ENCODE measurements at regions not wholly inside any gene's neighbourhood (a gene's known extent, or its start where the extent isn't known, plus 50 kb on each side); places are given as distances from the start of the nearest gene placed in this dataset.

DNA sequence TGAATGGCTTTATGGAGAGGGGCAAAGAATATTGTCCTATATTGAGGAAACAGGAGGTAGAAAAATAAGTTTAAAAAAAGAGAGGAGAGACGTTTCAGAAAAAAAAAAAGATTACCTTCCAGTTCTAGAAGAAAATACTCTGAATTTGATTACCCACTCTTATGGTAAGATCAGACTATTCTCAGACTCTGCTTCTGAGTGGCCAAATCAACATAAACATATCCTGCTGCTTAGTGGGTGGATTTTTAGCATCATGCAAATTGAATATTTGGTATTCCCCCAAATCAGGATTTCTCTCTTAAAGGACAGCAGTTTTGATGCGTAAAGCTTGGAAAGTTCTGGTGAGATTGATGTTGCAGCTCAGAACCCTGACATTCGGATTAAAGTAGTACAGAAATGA, 946.6 kb downstream of the TFAP2A start:
- H3K4me3 Mint-ChIP-seq, result no peak overlapping the region
- no peak overlapping the region for H3K27ac Mint-ChIP-seq
- H3K27me3 Mint-ChIP-seq, result no peaks in the 10 kb centered on the region
- no peaks in the 10 kb centered on the region for H3K36me3 Mint-ChIP-seq
- no peak for ATAC-seq (ENCODE audit: low read depth)
- no peak for DNase-seq (ENCODE audit: low spot score in 2 of 2)
- peaks cover 7% of the 10 kb centered on the region for H3K9me3 Mint-ChIP-seq
- H3K4me1 Mint-ChIP-seq, result no peaks in the 10 kb centered on the region

GRCh38 chr6:9467741-9468140, 947.1 kb downstream of the TFAP2A start:
- ATAC-seq (ENCODE audit: low read depth), result no peak
- no peaks in the 10 kb centered on the region for H3K27me3 Mint-ChIP-seq
- no peaks in the 10 kb centered on the region for H3K36me3 Mint-ChIP-seq
- peaks cover 7% of the 10 kb centered on the region for H3K9me3 Mint-ChIP-seq
- no peak for DNase-seq (ENCODE audit: low spot score in 2 of 2)
- no peaks in the 10 kb centered on the region for H3K4me1 Mint-ChIP-seq
- no peak overlapping the region for H3K27ac Mint-ChIP-seq
- H3K4me3 Mint-ChIP-seq, result no peak overlapping the region

DNA sequence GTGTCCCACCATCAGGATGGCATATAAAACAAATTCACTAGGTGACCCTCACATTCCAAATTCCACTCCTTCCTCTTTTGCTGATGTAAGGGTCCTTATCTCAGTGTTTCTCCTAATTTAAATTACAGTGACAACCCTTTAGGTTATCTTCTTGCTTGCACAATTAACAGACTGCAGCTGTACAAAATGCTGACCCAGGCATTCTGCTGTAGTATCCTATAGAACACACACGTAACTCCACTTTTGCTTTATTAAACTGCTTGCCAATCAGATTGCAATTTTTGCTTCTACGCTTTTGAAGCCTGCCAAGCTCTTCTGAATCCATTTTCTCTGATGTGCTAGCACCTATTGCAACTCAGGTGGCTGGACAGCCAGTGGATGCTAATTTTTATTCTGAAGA, 950.3 kb downstream of the TFAP2A start:
- Mint-ChIP-seq H3K4me3 (no peak overlapping the region), H3K36me3 (no peaks in the 10 kb centered on the region), H3K27me3 (no peaks in the 10 kb centered on the region), H3K27ac (no peak overlapping the region), H3K9me3 (peaks cover 3% of the 10 kb centered on the region), H3K4me1 (no peaks in the 10 kb centered on the region)
- DNase-seq (ENCODE audit: low spot score in 2 of 2) (no peak), ATAC-seq (ENCODE audit: low read depth) (no peak)

DNA sequence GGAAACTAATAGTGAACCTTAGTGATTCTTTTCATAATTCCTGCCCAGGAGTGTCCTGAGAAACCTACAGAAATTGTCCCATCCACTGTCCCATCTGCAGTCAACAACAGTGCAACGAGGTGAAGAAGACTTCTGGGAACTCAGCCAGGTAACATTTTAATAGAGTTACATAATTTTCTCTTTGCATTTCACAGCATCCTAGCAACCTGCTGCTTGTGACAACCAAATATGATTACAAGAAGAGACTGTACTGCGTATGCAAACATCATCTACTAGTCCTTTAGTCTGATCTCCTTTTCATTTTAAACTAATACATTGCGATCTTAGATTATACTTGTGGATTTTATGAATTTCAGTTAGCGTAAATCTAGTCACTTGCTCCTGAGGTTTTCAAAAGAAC, 951.6 kb downstream of the TFAP2A start:
- no peak overlapping the region for H3K4me3 Mint-ChIP-seq
- H3K36me3 Mint-ChIP-seq, result no peaks in the 10 kb centered on the region
- no peaks in the 10 kb centered on the region for H3K27me3 Mint-ChIP-seq
- H3K4me1 Mint-ChIP-seq, result no peaks in the 10 kb centered on the region
- H3K27ac Mint-ChIP-seq, result no peak overlapping the region
- DNase-seq (ENCODE audit: low spot score in 2 of 2) (no peak), ATAC-seq (ENCODE audit: low read depth) (no peak)
- peaks cover 3% of the 10 kb centered on the region for H3K9me3 Mint-ChIP-seq

- H3K27ac Mint-ChIP-seq, result no peak overlapping the region
Measured at GRCh38 chr6:9461188-9461587, 953.7 kb downstream of the TFAP2A start.

GRCh38 chr6:9458424-9458823, 956.5 kb downstream of the TFAP2A start:
- no peak for ATAC-seq (ENCODE audit: low read depth)
- H3K4me1 Mint-ChIP-seq, result no peaks in the 10 kb centered on the region
- H3K27me3 Mint-ChIP-seq, result no peaks in the 10 kb centered on the region

More at GRCh38 chr6:9461188-9461587, 953.7 kb downstream of the TFAP2A start:
- Mint-ChIP-seq H3K36me3 (no peaks in the 10 kb centered on the region), H3K4me1 (no peaks in the 10 kb centered on the region), H3K4me3 (no peak overlapping the region), H3K9me3 (no peaks in the 10 kb centered on the region), H3K27me3 (no peaks in the 10 kb centered on the region)
- DNase-seq (ENCODE audit: low spot score in 2 of 2) (no peak), ATAC-seq (ENCODE audit: low read depth) (no peak)

DNA sequence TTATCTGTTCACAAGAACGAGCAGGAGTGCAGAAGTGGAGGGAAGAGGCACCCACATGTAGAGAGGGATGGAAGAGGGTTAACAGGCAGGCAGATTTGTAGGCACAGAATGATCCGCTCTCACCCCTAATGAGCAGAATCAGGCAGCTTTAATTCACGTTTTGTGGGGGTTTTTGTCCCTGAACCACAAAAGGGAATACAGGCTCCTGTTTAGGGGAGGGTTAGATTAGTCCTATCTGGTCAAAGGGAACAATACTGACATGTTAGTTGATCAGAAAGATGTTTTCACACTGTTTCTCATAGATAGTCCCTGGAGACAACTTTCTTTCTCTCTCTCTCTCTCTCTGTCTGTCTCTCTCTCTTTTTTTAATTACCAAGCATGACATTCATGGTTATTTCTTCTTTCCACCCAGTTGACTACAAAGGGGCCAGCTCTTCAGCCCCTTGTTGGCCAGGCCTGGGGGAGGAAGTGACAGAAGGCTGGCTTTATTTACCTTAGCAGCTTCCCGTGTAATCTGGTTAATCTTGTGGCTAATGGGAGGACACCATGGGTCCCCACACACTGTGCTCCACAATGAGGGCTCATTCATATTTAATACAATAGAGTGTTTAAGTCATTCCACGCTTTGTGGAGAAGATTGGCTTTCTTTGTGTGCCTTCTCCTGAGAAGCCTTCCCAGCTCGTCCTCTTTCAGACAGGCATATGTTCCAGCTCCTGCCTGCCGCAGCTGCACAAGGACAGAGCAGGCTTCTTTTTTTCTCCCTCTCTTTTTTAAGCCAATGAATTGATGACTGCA, 958.8 kb downstream of the TFAP2A start:
- Mint-ChIP-seq H3K4me3 (no peak overlapping the region), H3K27me3 (no peaks in the 10 kb centered on the region), H3K36me3 (no peaks in the 10 kb centered on the region), H3K4me1 (no peaks in the 10 kb centered on the region), H3K9me3 (no peaks in the 10 kb centered on the region), H3K27ac (no peak overlapping the region)
- ATAC-seq (ENCODE audit: low read depth), result no peak
- no peak for DNase-seq (ENCODE audit: low spot score in 2 of 2)

More at GRCh38 chr6:9458424-9458823, 956.5 kb downstream of the TFAP2A start:
- no peak for DNase-seq (ENCODE audit: low spot score in 2 of 2)
- H3K4me3 Mint-ChIP-seq, result no peak overlapping the region
- no peaks in the 10 kb centered on the region for H3K36me3 Mint-ChIP-seq
- no peak overlapping the region for H3K27ac Mint-ChIP-seq
- no peaks in the 10 kb centered on the region for H3K9me3 Mint-ChIP-seq

- ATAC-seq (ENCODE audit: low read depth), result no peak
- no peak for DNase-seq (ENCODE audit: low spot score in 2 of 2)
- Mint-ChIP-seq H3K4me3 (no peak overlapping the region), H3K27me3 (no peaks in the 10 kb centered on the region), H3K9me3 (peaks cover 6% of the 10 kb centered on the region), H3K36me3 (no peaks in the 10 kb centered on the region), H3K4me1 (no peaks in the 10 kb centered on the region), H3K27ac (no peak overlapping the region)
Measured at GRCh38 chr6:9439621-9440330, 975.1 kb downstream of the TFAP2A start.

- Mint-ChIP-seq H3K4me3 (no peak overlapping the region), H3K36me3 (no peaks in the 10 kb centered on the region), H3K27ac (no peak overlapping the region), H3K27me3 (no peaks in the 10 kb centered on the region), H3K9me3 (peaks cover 2% of the 10 kb centered on the region), H3K4me1 (no peaks in the 10 kb centered on the region)
- DNase-seq (ENCODE audit: low spot score in 2 of 2), result no peak
- no peak for ATAC-seq (ENCODE audit: low read depth)
Measured at GRCh38 chr6:9437836-9438235, 977.0 kb downstream of the TFAP2A start.

- Mint-ChIP-seq H3K4me3 (no peak overlapping the region), H3K27ac (no peak overlapping the region)
Measured at GRCh38 chr6:9435281-9435680, 979.6 kb downstream of the TFAP2A start.

GRCh38 chr6:9431945-9432344, 982.9 kb downstream of the TFAP2A start:
- no peak for ATAC-seq (ENCODE audit: low read depth)
- H3K4me1 Mint-ChIP-seq, result no peaks in the 10 kb centered on the region
- H3K27me3 Mint-ChIP-seq, result no peaks in the 10 kb centered on the region
- no peaks in the 10 kb centered on the region for H3K36me3 Mint-ChIP-seq
- no peak for DNase-seq (ENCODE audit: low spot score in 2 of 2)
- no peak overlapping the region for H3K4me3 Mint-ChIP-seq
- H3K27ac Mint-ChIP-seq, result no peak overlapping the region
- H3K9me3 Mint-ChIP-seq, result peaks cover 1% of the 10 kb centered on the region

More at GRCh38 chr6:9435281-9435680, 979.6 kb downstream of the TFAP2A start:
- DNase-seq (ENCODE audit: low spot score in 2 of 2) (no peak), ATAC-seq (ENCODE audit: low read depth) (no peak)
- H3K27me3 Mint-ChIP-seq, result no peaks in the 10 kb centered on the region
- H3K4me1 Mint-ChIP-seq, result no peaks in the 10 kb centered on the region
- H3K36me3 Mint-ChIP-seq, result no peaks in the 10 kb centered on the region
- H3K9me3 Mint-ChIP-seq, result peaks cover 3% of the 10 kb centered on the region

GRCh38 chr6:9428421-9429172, 986.3 kb downstream of the TFAP2A start:
- no peak overlapping the region for H3K4me3 Mint-ChIP-seq
- no peaks in the 10 kb centered on the region for H3K27me3 Mint-ChIP-seq
- H3K4me1 Mint-ChIP-seq, result no peaks in the 10 kb centered on the region
- no peak overlapping the region for H3K27ac Mint-ChIP-seq
- H3K9me3 Mint-ChIP-seq, result peaks cover 1% of the 10 kb centered on the region
- DNase-seq (ENCODE audit: low spot score in 2 of 2) (no peak), ATAC-seq (ENCODE audit: low read depth) (no peak)
- no peaks in the 10 kb centered on the region for H3K36me3 Mint-ChIP-seq

DNA sequence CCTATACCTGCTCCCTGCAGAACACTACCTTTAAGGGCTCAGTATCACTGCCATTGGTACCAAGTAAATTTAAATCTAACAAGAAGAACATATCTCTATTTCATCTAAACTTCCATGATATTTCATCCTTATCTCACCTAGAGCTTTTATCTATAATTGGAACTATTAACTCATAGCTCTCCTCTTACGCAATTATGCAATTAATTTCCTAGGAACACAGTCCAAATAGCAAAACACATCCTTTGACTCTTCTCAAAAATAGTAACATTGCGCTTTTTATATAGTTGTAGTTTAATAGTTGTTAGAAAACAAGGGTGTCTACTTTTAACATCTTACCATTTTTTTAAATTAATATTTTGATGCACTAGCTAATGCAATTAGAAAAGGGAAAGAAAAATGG, 986.8 kb upstream of the SLC35B3 start:
- ATAC-seq (ENCODE audit: low read depth), result no peak
- Mint-ChIP-seq H3K27ac (no peak overlapping the region), H3K36me3 (no peaks in the 10 kb centered on the region), H3K9me3 (peaks cover 3% of the 10 kb centered on the region), H3K27me3 (no peaks in the 10 kb centered on the region), H3K4me1 (no peaks in the 10 kb centered on the region), H3K4me3 (no peak overlapping the region)
- no peak for DNase-seq (ENCODE audit: low spot score in 2 of 2)

GRCh38 chr6:9420316-9421015, 985.1 kb upstream of the SLC35B3 start:
- no peak overlapping the region for H3K4me3 Mint-ChIP-seq
- no peaks in the 10 kb centered on the region for H3K27me3 Mint-ChIP-seq
- H3K36me3 Mint-ChIP-seq, result no peaks in the 10 kb centered on the region
- no peaks in the 10 kb centered on the region for H3K4me1 Mint-ChIP-seq
- no peak for DNase-seq (ENCODE audit: low spot score in 2 of 2)
- no peak for ATAC-seq (ENCODE audit: low read depth)
- H3K27ac Mint-ChIP-seq, result no peak overlapping the region
- peaks cover 4% of the 10 kb centered on the region for H3K9me3 Mint-ChIP-seq

Measured in memory B cell (primary cell).